Karpas-422 (cell line): ENCODE measurements at regions not wholly inside any gene's neighbourhood (a gene's known extent, or its start where the extent isn't known, plus 50 kb on each side); places are given as distances from the start of the nearest gene placed in this dataset.

Experiments
- DNase-seq: peaks from one replicate; pipeline ENCODE4 v3.0.0-alpha.2; 2015
- H2AFZ ChIP-seq: fragments of 200-600 bp; sonication (generic); 2 replicates; pipeline ENCODE4 v1.6.1; 2014; ENCODE audit warnings: antibody characterized with exemption, low read length, mixed read lengths
- H3K27ac ChIP-seq: fragments of 200-600 bp; sonication (generic); 2 replicates; pipeline ENCODE4 v1.5.1; 2014; ENCODE audit warnings: mild to moderate bottlenecking, low read length, moderate library complexity
- H3K27me3 ChIP-seq: fragments of 200-600 bp; sonication (generic); 2 replicates; pipeline ENCODE4 v1.6.1; 2014; ENCODE audit warnings: low read length, mixed read lengths
- H3K36me3 ChIP-seq: fragments of 200-600 bp; sonication (generic); 2 replicates; pipeline ENCODE4 v1.6.1; 2014; ENCODE audit warnings: low read length, mixed read lengths; ENCODE audit not compliant: insufficient read depth
- H3K4me1 ChIP-seq: fragments of 200-600 bp; sonication (generic); 2 replicates; pipeline ENCODE4 v1.6.1; 2014; ENCODE audit warnings: mild to moderate bottlenecking, low read length, mixed read lengths
- H3K4me2 ChIP-seq: fragments of 200-600 bp; sonication (generic); 2 replicates; pipeline ENCODE4 v1.6.1; 2014; ENCODE audit warnings: low read length, low read depth, mild to moderate bottlenecking; ENCODE audit not compliant: poor library complexity, severe bottlenecking
- H3K4me3 ChIP-seq: fragments of 200-600 bp; sonication (generic); 2 replicates; pipeline ENCODE4 v1.5.1; 2014; ENCODE audit warnings: mild to moderate bottlenecking, antibody characterized with exemption, low read length, mixed read lengths
- H3K79me2 ChIP-seq: fragments of 200-600 bp; sonication (generic); 2 replicates; pipeline ENCODE4 v1.6.1; 2014; ENCODE audit warnings: mild to moderate bottlenecking, low read length, mixed read lengths
- H3K9ac ChIP-seq: fragments of 200-600 bp; sonication (generic); 2 replicates; pipeline ENCODE4 v1.6.0; 2014; ENCODE audit warnings: low read length
- H3K9me2 ChIP-seq: fragments of 200-600 bp; sonication (generic), shearing (Covaris generic); replicated peaks from 2 replicates; pipeline ENCODE4 v1.6.0; 2014; ENCODE audit warnings: mild to moderate bottlenecking, low read length, moderate library complexity; ENCODE audit not compliant: insufficient read depth
- H3K9me3 ChIP-seq: fragments of 300-700, 200-600 bp; sonication (generic); 2 replicates; pipeline ENCODE4 v1.6.1; 2014; ENCODE audit warnings: low read length, mixed read lengths
- H4K20me1 ChIP-seq: fragments of 200-600 bp; sonication (generic); 2 replicates; pipeline ENCODE4 v1.6.1; 2014; ENCODE audit warnings: mild to moderate bottlenecking, antibody characterized with exemption, low read length, low read depth; ENCODE audit not compliant: insufficient read depth

DNA sequence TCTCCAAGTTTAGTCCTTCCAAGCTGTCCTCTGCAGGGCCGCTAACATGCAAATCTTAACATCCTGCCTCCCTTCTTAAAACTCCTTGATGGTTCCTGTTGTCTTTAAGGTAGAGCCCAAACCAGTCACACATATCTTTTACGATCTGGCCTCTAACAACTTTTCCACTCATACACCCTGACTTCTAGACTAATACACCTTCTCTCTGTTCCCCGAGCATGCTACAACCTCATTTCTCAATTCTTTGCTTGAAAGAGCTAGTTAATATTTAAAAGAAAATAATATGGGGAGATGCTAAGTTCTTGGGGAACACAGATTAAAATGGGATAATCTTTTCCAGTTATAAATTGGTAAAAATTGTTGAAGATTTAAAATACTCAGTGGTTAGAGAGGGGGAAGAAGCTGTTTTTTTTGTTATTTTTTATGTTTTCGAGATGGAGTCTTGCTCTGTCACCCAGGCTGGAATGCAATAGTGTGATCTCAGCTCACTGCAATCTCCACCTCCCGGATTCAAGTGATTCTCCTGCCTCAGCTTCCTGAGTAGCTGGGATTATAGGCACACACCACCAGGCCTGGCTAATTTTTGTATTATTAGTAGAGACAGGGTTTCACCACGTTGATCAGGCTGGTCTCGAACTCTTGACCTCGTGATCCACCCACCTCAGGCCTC, 250.7 kb downstream of the MAFB start:
- Histone ChIP-seq H3K27me3 (no peaks in the 10 kb centered on the region), H2AFZ (no peak overlapping the region), H4K20me1 (no peaks in the 10 kb centered on the region), H3K9me2 (no peaks in the 10 kb centered on the region), H3K36me3 (no peaks in the 10 kb centered on the region), H3K4me3 (no peak overlapping the region), H3K79me2 (no peaks in the 10 kb centered on the region), H3K27ac (no peak overlapping the region), H3K4me2 (no peak overlapping the region), H3K9me3 (no peaks in the 10 kb centered on the region), H3K9ac (no peak overlapping the region), H3K4me1 (no peaks in the 10 kb centered on the region)
- DNase-seq: no peak

DNA sequence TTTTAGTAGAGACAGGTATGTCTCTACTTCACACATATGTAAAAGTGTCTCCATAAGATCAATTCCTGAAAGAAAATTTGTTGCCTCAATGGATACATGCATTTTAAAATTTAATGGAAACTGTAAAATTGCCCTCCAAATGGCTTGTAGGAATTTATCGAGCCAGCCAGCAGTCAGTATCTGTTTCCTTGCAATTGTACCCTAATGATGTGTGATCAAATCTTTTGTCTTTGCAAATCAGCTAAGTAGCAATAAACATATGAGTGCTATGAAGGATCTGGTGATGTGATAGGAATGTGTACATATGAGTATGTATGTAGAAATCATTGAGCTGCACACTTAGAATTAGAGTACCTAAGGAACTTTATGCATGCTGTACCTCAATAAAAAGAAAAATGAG, 253.0 kb downstream of the MAFB start:
- no peaks in the 10 kb centered on the region for H3K36me3 ChIP-seq
- H3K27ac ChIP-seq: no peak overlapping the region
- no peaks in the 10 kb centered on the region for H3K79me2 ChIP-seq
- H3K4me3 ChIP-seq: no peak overlapping the region
- H3K27me3 ChIP-seq: no peaks in the 10 kb centered on the region
- H3K9ac ChIP-seq: no peak overlapping the region
- no peaks in the 10 kb centered on the region for H3K4me1 ChIP-seq
- H3K4me2 ChIP-seq: no peak overlapping the region
- no peak for DNase-seq
- H2AFZ ChIP-seq: no peak overlapping the region
- H3K9me2 ChIP-seq: no peaks in the 10 kb centered on the region
- H4K20me1 ChIP-seq: no peaks in the 10 kb centered on the region
- H3K9me3 ChIP-seq: no peaks in the 10 kb centered on the region

DNA sequence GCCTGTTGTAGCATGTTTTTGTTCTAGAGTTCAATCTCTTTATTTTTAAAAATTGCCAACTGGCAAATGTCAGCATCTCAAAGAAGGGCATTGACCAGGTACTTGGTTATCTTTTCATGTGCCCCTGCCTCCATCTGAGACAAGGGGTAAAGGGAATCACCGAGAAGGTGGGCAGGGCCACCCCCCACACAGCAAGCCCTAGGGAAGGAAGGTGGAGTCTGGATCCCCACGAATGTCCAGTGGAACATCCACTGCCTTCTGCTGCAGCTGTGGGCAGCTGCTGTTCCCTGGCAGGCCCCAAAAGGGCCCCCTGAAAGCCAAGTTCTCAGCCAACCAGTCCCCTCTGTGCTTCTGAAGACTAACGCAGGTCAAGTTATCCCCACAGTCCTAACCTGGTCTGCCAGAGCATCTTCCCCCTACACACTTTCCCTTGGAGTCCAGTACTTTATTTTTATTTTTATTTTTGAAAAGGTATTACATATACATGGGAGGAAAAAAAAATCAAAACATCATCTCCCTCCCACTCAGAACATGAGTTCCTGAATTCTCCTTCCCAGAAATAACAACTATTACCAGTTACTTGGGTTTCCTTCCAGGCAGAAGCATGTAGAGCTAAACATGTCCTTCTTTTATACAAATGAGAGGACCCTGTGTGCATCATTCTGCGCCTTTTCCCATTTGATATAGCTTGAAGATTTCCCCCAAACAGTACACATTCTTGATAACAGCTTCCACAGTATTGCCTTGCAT, 253.7 kb downstream of the MAFB start:
- no peak overlapping the region for H3K4me3 ChIP-seq
- no peaks in the 10 kb centered on the region for H3K9me2 ChIP-seq
- no peaks in the 10 kb centered on the region for H3K36me3 ChIP-seq
- H2AFZ ChIP-seq: no peak overlapping the region
- H3K4me1 ChIP-seq: no peaks in the 10 kb centered on the region
- H3K27me3 ChIP-seq: no peaks in the 10 kb centered on the region
- H4K20me1 ChIP-seq: no peaks in the 10 kb centered on the region
- no peaks in the 10 kb centered on the region for H3K79me2 ChIP-seq
- H3K4me2 ChIP-seq: no peak overlapping the region
- no peak for DNase-seq
- no peak overlapping the region for H3K27ac ChIP-seq
- no peaks in the 10 kb centered on the region for H3K9me3 ChIP-seq
- no peak overlapping the region for H3K9ac ChIP-seq

DNA sequence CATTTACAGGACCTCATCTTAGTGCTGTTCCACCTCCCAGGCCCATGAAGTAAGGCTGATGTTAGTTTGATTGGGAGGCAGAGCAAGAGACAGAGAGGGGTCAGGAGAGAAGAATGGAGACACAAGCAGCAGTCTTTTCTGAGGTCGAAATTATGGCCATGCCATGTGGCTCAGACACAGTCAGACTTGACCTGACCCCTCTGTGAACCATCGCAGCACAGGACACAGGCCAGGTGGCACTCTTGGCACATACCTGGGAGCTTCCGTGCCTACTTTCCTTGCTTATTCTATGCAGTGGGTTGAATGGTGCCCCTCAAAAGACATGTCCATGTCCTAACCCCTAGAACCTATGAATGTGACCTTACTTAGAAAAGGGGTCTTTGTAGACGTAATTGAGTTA, 254.9 kb downstream of the MAFB start:
- no peaks in the 10 kb centered on the region for H4K20me1 ChIP-seq
- no peak overlapping the region for H3K9ac ChIP-seq
- H3K4me1 ChIP-seq: no peaks in the 10 kb centered on the region
- no peak for DNase-seq
- no peaks in the 10 kb centered on the region for H3K27me3 ChIP-seq
- H3K36me3 ChIP-seq: no peaks in the 10 kb centered on the region
- H3K9me2 ChIP-seq: no peaks in the 10 kb centered on the region
- H3K4me3 ChIP-seq: no peak overlapping the region
- no peaks in the 10 kb centered on the region for H3K9me3 ChIP-seq
- no peaks in the 10 kb centered on the region for H3K79me2 ChIP-seq
- H3K27ac ChIP-seq: no peak overlapping the region
- no peak overlapping the region for H2AFZ ChIP-seq
- no peak overlapping the region for H3K4me2 ChIP-seq

DNA sequence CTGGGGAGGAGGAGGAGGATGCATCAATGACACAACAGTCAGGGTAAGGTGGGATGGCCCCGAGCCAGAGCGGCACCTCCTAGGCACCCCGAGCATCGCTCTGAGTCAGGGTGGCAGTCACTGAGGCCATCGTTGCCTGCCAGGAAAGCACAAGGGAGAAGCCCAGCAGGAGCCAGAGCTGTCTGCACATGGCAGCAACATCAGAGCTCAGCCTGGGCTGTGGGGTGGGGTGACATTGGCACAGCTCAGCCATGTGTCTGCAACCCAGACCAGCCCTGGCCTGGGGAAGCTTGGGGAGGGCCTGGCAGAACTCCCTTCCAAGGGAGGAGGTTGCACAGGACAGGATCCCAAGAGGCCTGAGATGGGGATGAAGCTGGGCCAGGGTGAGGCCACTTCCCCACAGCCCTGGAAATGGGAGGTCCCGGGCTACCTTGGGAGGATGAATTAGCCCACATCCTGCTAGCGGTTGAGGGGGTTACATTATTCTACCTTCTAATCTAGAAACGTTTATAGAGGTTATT, 255.6 kb downstream of the MAFB start:
- Histone ChIP-seq H3K4me2 (no peak overlapping the region), H4K20me1 (no peaks in the 10 kb centered on the region), H3K27me3 (no peaks in the 10 kb centered on the region), H3K4me1 (no peaks in the 10 kb centered on the region), H3K9me2 (no peaks in the 10 kb centered on the region), H2AFZ (no peak overlapping the region), H3K79me2 (no peaks in the 10 kb centered on the region), H3K9me3 (no peaks in the 10 kb centered on the region), H3K4me3 (no peak overlapping the region), H3K27ac (no peak overlapping the region), H3K36me3 (no peaks in the 10 kb centered on the region), H3K9ac (no peak overlapping the region)
- no peak for DNase-seq

DNA sequence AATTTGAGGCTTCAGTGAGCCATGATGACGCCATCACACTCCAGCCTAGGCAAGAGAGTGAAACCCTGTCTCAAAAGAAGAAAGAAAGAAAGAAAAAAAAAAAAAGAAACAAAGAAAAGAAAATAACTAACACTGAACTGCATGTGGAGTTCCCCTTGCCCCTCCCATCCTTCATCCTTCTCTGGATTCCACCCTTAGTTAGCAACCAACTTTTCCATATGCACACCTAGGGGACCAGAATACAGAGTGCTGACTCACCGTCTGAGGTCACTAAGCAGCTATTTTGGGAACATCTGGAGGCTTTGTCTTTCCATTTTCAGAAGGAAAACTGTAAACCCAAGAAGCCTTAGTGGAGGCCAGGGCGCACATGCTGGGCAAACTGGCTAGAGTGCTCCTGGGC, 257.4 kb downstream of the MAFB start:
- Histone ChIP-seq H3K9me2 (no peaks in the 10 kb centered on the region), H3K4me1 (no peaks in the 10 kb centered on the region), H3K4me2 (no peak overlapping the region), H4K20me1 (no peaks in the 10 kb centered on the region), H3K9ac (no peak overlapping the region), H3K79me2 (no peaks in the 10 kb centered on the region), H2AFZ (no peak overlapping the region), H3K4me3 (no peak overlapping the region), H3K9me3 (no peaks in the 10 kb centered on the region), H3K36me3 (no peaks in the 10 kb centered on the region), H3K27ac (no peak overlapping the region), H3K27me3 (no peaks in the 10 kb centered on the region)
- no peak for DNase-seq

DNA sequence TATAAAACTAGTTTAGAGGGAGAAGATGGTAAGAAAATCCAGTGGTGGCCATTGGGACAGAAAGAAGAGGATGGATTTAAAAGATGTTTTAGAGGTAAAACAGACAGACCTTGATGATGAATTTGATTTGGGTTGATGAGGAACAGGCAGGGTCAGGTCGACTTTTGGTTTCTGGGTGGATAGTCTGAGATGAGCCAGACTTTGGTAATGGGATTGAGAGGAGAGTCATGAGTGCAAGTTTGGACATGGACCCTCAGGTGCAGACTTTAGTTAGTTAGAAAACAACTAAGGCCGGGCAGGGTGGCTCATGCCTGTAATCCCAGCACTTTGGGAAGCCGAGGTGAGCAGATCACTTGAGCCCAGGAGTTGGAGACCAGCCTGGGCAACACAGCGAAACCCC, 257.9 kb downstream of the MAFB start:
- Histone ChIP-seq H3K4me3 (no peak overlapping the region), H3K9ac (no peak overlapping the region), H3K36me3 (no peaks in the 10 kb centered on the region), H3K9me3 (no peaks in the 10 kb centered on the region), H3K79me2 (no peaks in the 10 kb centered on the region), H3K4me1 (no peaks in the 10 kb centered on the region), H3K27ac (no peak overlapping the region), H2AFZ (no peak overlapping the region), H3K4me2 (no peak overlapping the region), H4K20me1 (no peaks in the 10 kb centered on the region), H3K27me3 (no peaks in the 10 kb centered on the region), H3K9me2 (no peaks in the 10 kb centered on the region)
- no peak for DNase-seq

DNA sequence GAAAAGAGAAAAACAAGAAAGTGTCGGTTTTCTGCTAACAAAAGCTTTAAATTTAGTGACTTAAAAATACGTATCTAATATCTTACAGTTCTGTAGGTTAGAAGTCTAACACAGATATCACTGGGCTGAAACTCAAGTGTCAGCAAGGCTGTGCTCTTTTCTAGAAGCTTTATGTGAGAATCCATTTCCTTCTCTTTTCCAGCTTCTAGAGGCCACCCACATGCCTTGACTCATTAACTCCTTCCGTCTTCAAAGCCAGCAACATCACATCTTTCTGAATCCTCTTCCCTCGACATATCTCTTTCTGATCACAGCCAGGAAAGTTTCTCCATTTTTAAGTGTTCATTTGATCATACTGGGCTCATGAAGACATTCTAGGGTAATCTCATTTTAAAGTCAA, 262.0 kb downstream of the MAFB start:
- no peaks in the 10 kb centered on the region for H3K4me1 ChIP-seq
- H3K9ac ChIP-seq: no peak overlapping the region
- H3K27me3 ChIP-seq: no peaks in the 10 kb centered on the region
- H3K4me3 ChIP-seq: no peak overlapping the region
- H3K27ac ChIP-seq: no peak overlapping the region
- H3K79me2 ChIP-seq: no peaks in the 10 kb centered on the region
- no peaks in the 10 kb centered on the region for H4K20me1 ChIP-seq
- no peaks in the 10 kb centered on the region for H3K9me3 ChIP-seq
- DNase-seq: no peak
- H3K9me2 ChIP-seq: no peaks in the 10 kb centered on the region
- H2AFZ ChIP-seq: no peak overlapping the region
- no peaks in the 10 kb centered on the region for H3K36me3 ChIP-seq
- no peak overlapping the region for H3K4me2 ChIP-seq
